ENCODE measurements at regions not wholly inside any gene's neighbourhood (a gene's known extent, or its start where the extent isn't known, plus 50 kb on each side); places are given as distances from the start of the nearest gene placed in this dataset.

DNA sequence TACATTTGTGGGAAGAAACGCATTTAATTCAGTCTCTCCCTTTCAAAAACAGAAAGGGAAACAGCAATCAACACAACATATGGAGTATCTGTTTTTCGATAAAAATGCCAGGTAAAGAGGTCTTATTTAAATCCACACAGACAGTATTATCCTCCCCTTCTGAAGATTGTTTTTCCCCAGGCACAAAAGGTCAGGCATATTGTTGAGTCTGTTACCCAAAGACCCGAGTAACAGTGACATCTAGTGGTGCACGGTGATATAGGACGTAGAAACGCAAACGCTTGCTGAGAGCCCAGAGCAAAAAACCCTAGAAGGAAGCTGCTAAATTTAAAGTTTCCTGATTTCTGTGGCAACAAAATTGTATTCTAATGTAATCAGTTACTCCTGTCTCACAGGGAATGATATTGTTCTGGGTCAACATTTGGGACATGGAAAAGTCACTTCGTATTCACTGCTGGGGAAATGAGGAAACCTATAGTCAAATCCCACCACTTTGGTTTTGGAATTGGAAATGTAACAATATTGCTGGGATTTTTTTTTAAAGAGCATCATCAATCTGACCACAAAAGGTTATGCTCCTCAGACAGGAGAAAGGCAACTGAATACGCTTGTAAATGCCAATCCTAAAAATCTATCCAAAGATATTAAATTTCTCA is 312.7 kb upstream of the CCDC54 start:
- Histone ChIP-seq H3K27me3 (replicated peaks; ENCODE audit: insufficient read depth) (no peaks in the 10 kb centered on the region), H3K27ac (no peak overlapping the region), H3K4me1 (ENCODE audit: control insufficient read depth in 1 of 2, low read depth in 2 of 2) (peaks cover 15 to 41% of the 10 kb centered on the region in 2 donors), H3K36me3 (no peaks in the 10 kb centered on the region), H3K9me3 (no peaks in the 10 kb centered on the region), H3K4me3 (peak overlapping the region; percentile 25)
- TF ChIP-seq CTCF (IDR thresholded peaks at IDR 0.05) = peak; percentile 77
- peak; percentile 70 for ATAC-seq (ENCODE audit: insufficient number of reproducible peaks, low FRiP score, low read depth)
- peak; percentile 8 for DNase-seq (ENCODE audit: low spot score)

DNA sequence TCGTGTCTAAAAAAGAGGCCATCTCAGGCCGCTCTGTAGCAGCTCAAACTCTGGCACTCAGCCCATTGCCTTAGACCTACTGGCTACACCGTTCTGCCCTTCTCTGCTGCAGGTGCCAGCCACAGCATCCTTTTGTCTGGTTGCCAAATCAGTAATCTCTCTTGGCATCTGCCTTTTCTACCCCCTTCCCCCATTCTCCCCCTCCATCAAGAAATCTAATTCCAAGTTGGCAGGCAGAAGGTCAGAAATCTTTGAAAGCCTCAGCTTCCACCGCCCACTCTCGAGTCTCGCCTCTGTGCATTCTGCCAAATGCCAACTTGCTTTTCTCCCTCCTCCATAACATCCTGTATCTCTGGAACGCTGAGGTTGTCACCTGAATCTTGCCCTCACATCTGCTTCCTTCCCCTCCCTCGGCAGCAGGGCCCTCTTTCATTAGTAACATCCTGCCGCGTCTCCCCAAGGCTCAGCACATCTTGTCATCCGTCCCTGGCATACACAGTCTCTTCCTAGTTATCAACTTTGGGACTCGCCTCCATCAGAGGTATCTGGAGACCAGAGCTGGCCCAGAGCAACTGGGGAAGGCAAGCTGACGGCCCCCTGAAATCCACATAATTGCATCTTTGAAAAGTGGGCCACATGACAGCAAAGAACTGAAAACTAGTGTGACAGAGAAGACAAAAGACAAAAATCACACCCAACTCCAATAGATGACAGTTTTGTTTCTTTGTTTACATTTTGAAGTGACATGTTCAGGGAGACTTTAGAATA is 312.0 kb upstream of the CCDC54 start:
- ATAC-seq (ENCODE audit: insufficient number of reproducible peaks, low FRiP score, low read depth) = no peak
- no peak for TF ChIP-seq CTCF (IDR thresholded peaks at IDR 0.05)
- H3K4me3 ChIP-seq = no peak overlapping the region
- H3K9me3 ChIP-seq = no peaks in the 10 kb centered on the region
- H3K36me3 ChIP-seq = no peaks in the 10 kb centered on the region
- H3K27me3 ChIP-seq (replicated peaks; ENCODE audit: insufficient read depth) = no peaks in the 10 kb centered on the region
- peak overlapping the region in 1 of 2 donors; percentile 15 for H3K27ac ChIP-seq
- DNase-seq (ENCODE audit: low spot score) = no peak
- H3K4me1 ChIP-seq (ENCODE audit: control insufficient read depth in 1 of 2, low read depth in 2 of 2) = peaks cover 15 to 41% of the 10 kb centered on the region in 2 donors

DNA sequence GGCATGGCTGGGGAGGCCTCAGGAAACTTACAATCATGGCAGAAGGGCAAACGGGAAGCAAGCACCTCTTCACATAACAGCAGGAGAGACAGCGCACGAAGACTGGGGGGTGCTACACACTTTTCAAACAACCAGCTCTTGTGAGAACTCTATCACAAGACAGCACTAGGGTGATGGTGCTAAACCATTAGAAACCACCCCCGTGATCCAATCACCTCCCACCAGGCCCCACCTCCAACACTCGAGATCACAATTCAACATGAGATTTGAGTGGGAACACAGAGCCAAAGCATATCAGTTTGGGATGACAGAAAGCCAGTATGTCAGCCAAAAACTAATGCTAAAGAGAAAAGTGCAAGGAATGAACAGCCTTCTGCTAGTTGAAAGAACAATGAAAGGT is 309.8 kb upstream of the CCDC54 start:
- no peak for TF ChIP-seq CTCF (IDR thresholded peaks at IDR 0.05)
- Histone ChIP-seq H3K9me3 (no peaks in the 10 kb centered on the region), H3K27me3 (replicated peaks; ENCODE audit: insufficient read depth) (no peaks in the 10 kb centered on the region), H3K4me3 (no peak overlapping the region), H3K36me3 (no peaks in the 10 kb centered on the region), H3K27ac (no peak overlapping the region), H3K4me1 (ENCODE audit: control insufficient read depth in 1 of 2, low read depth in 2 of 2) (peaks cover 15 to 41% of the 10 kb centered on the region in 2 donors)
- DNase-seq (ENCODE audit: low spot score) (no peak), ATAC-seq (ENCODE audit: insufficient number of reproducible peaks, low FRiP score, low read depth) (no peak)

DNA sequence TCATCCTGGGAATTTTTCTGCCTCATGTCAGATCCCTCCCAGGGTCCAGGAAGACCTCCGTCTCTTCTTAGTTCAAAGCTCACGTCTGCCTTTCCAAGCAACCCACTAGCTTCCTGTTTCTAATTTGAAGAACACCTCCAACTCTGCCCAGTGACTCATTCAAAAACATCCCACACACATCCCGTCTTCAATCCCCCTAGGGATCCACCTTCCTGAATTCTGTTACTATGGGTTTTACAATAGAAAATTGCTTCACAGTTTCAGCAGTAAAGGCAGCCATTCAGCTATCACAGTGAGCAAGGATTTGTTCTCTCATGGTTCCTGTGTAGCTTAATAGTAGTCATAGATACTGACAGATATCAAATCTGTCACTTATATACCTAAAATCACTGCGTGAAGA is 308.3 kb upstream of the CCDC54 start:
- Histone ChIP-seq H3K4me1 (ENCODE audit: control insufficient read depth in 1 of 2, low read depth in 2 of 2) (peaks cover 6 to 26% of the 10 kb centered on the region in 2 donors), H3K27ac (no peak overlapping the region), H3K36me3 (no peaks in the 10 kb centered on the region), H3K9me3 (no peaks in the 10 kb centered on the region), H3K4me3 (no peak overlapping the region), H3K27me3 (replicated peaks; ENCODE audit: insufficient read depth) (no peaks in the 10 kb centered on the region)
- TF ChIP-seq CTCF (IDR thresholded peaks at IDR 0.05) = no peak
- ATAC-seq (ENCODE audit: insufficient number of reproducible peaks, low FRiP score, low read depth) (no peak), DNase-seq (ENCODE audit: low spot score) (no peak)

DNA sequence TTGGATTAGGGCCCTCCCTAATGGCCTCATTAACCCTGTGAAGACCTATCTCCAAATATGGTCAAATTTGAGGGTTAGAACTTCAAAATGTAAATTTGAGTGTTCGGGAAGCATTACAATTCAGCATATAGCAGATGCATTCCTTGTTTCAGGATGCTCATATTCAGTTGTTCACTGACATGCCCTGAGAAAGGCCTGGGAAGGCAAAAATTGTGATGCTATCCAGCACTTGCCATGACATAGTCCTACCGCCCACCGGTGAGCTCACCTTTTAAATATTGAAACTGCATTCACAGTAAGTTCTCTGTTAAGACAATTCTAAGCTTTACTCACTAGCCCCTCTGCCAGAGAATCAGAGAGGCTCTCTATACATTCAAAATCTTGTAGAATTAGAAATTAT is 300.3 kb upstream of the CCDC54 start:
- Histone ChIP-seq H3K4me1 (ENCODE audit: control insufficient read depth in 1 of 2, low read depth in 2 of 2) (no peaks in the 10 kb centered on the region), H3K27me3 (replicated peaks; ENCODE audit: insufficient read depth) (no peaks in the 10 kb centered on the region), H3K9me3 (no peaks in the 10 kb centered on the region), H3K4me3 (no peak overlapping the region), H3K27ac (no peak overlapping the region), H3K36me3 (no peaks in the 10 kb centered on the region)
- no peak for ATAC-seq (ENCODE audit: insufficient number of reproducible peaks, low FRiP score, low read depth)
- DNase-seq (ENCODE audit: low spot score) = no peak
- no peak for TF ChIP-seq CTCF (IDR thresholded peaks at IDR 0.05)
